Smooth muscle cell (in vitro differentiated cells): ENCODE measurements at regions not wholly inside any gene's neighbourhood (a gene's known extent, or its start where the extent isn't known, plus 50 kb on each side); places are given as distances from the start of the nearest gene placed in this dataset.

Experiments
- DNase-seq: peaks from one replicate; lab custom pipeline; 2025; ENCODE audit not compliant: unreplicated experiment; lab: John Stamatoyannopoulos, UW
- H2AFZ ChIP-seq: fragments of 200-600 bp; sonication (generic); 2 replicates; pipeline ENCODE4 v1.6.0; 2016; ENCODE audit warnings: antibody characterized with exemption, low read depth, mild to moderate bottlenecking
- H3F3A ChIP-seq: fragments of 200-600 bp; sonication (generic); 2 replicates; pipeline ENCODE4 v1.6.0; 2017; ENCODE audit warnings: antibody characterized with exemption, low read depth
- H3K27ac ChIP-seq: fragments of 200-600 bp; sonication (generic); 2 replicates; pipeline ENCODE4 v1.5.1; 2016; ENCODE audit warnings: low read depth, mild to moderate bottlenecking
- H3K27me3 ChIP-seq: fragments of 200-600 bp; sonication (generic); 2 replicates; pipeline ENCODE4 v1.6.1; 2016; ENCODE audit warnings: low read depth, mild to moderate bottlenecking
- H3K36me3 ChIP-seq: fragments of 200-600 bp; sonication (generic); 2 replicates; pipeline ENCODE4 v1.5.1; 2016; ENCODE audit warnings: low read depth
- H3K4me1 ChIP-seq: fragments of 200-600 bp; sonication (generic); 2 replicates; pipeline ENCODE4 v1.5.1; 2016; ENCODE audit warnings: low read depth
- H3K4me2 ChIP-seq: fragments of 200-600 bp; sonication (generic); 2 replicates; pipeline ENCODE4 v1.6.0; 2016; ENCODE audit warnings: mild to moderate bottlenecking
- H3K4me3 ChIP-seq: fragments of 200-600 bp; sonication (generic); 2 replicates; pipeline ENCODE4 v1.5.1; 2016; ENCODE audit warnings: mild to moderate bottlenecking
- H3K79me2 ChIP-seq: fragments of 200-600 bp; sonication (generic); 2 replicates; pipeline ENCODE4 v1.6.0; 2016; ENCODE audit warnings: low read depth, mild to moderate bottlenecking
- H3K9ac ChIP-seq: fragments of 200-600 bp; sonication (generic); 2 replicates; pipeline ENCODE4 v1.6.0; 2016; ENCODE audit warnings: low read depth
- H3K9me3 ChIP-seq: fragments of 200-600 bp; sonication (generic); replicated peaks from 2 replicates; pipeline ENCODE4 v1.5.1; 2016; ENCODE audit warnings: low read depth
- H4K20me1 ChIP-seq: fragments of 200-600 bp; sonication (generic); 2 replicates; pipeline ENCODE4 v1.6.0; 2016; ENCODE audit warnings: low read depth
- CTCF ChIP-seq: fragments of 200-600 bp; sonication (generic); IDR thresholded peaks from 2 replicates; pipeline ENCODE4 v1.5.1; 2017; ENCODE audit warnings: borderline replicate concordance, mild to moderate bottlenecking, antibody characterized with exemption; ENCODE audit not compliant: insufficient read depth, poor library complexity, severe bottlenecking
- WGBS: methylation state at CpG from one replicate; pipeline ENCODE4 v1.1.7; 2016; ENCODE audit warnings: low lambda C conversion rate; 5-methylcytosine and 5-hydroxymethylcytosine counted together

- no peaks in the 10 kb centered on the region for H3K9me3 ChIP-seq
- H3K27me3 ChIP-seq: no peaks in the 10 kb centered on the region
- H3K4me3 ChIP-seq: no peak overlapping the region
- no peaks in the 10 kb centered on the region for H3K79me2 ChIP-seq
- H3K4me2 ChIP-seq: no peak overlapping the region
- peaks cover 14% of the 10 kb centered on the region for H3K4me1 ChIP-seq
- H3K27ac ChIP-seq: no peak overlapping the region
- no peaks in the 10 kb centered on the region for H3K36me3 ChIP-seq
- WGBS: 92% methylated on average over 1 of the region's 1 CpG
- no peaks in the 10 kb centered on the region for H3F3A ChIP-seq
- no peak overlapping the region for H3K9ac ChIP-seq
- H4K20me1 ChIP-seq: no peaks in the 10 kb centered on the region
- H2AFZ ChIP-seq: no peak overlapping the region
- no peak for DNase-seq
- no peak for TF ChIP-seq CTCF
Measured at GRCh38 chr5:110913221-110913620, 158.3 kb upstream of the TSLP start.

DNA sequence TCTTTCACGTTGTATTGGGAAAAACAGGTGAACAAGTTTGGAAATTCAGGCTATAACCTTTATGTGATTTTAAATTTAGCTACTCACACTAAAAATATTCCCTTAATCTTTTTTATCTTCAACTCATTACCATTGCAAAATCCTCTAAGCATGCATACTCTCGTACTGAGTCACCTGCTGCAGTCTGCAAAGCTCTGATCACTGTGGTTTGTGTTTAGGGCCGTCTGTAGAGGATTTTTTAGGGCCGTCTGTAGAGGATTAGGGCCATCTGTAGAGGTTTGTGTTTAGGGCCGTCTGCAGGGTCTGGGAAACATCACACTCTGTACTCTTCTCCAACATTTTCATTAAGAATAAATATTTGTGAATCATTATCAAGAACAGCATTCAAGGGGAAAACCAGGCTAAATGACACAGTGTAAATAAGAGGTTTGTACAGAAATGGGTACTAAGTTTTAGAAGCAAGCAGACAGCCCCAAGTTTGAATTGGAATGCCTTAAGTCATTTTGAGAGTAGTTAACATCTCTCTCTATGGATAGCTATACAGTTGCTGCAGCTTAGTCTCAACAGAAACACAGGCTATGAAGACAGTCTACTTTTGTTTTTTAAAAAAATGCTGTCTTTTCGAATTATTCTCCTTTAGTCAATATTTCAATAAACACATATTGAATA lies 155.0 kb upstream of the TSLP start:
- peak overlapping the region; percentile 78 for H3K4me2 ChIP-seq
- H2AFZ ChIP-seq: no peak overlapping the region
- peak overlapping the region; percentile 11 for H3K4me3 ChIP-seq
- no peaks in the 10 kb centered on the region for H3K79me2 ChIP-seq
- 7% methylated on average over 6 of the region's 6 CpGs for WGBS
- H3K9ac ChIP-seq: no peak overlapping the region
- no peak for TF ChIP-seq CTCF
- H3K27me3 ChIP-seq: no peaks in the 10 kb centered on the region
- peaks cover 14% of the 10 kb centered on the region for H3K4me1 ChIP-seq
- DNase-seq: no peak
- H3K36me3 ChIP-seq: no peaks in the 10 kb centered on the region
- peak overlapping the region; percentile 68 for H3K27ac ChIP-seq
- H3F3A ChIP-seq: no peaks in the 10 kb centered on the region
- no peaks in the 10 kb centered on the region for H4K20me1 ChIP-seq
- no peaks in the 10 kb centered on the region for H3K9me3 ChIP-seq

- 8% methylated on average over 6 of the region's 6 CpGs for WGBS
- H4K20me1 ChIP-seq: no peaks in the 10 kb centered on the region
- no peaks in the 10 kb centered on the region for H3K36me3 ChIP-seq
- no peaks in the 10 kb centered on the region for H3K9me3 ChIP-seq
- H3K9ac ChIP-seq: no peak overlapping the region
- peaks cover 14% of the 10 kb centered on the region for H3K4me1 ChIP-seq
- no peaks in the 10 kb centered on the region for H3K79me2 ChIP-seq
- peak overlapping the region; percentile 78 for H3K4me2 ChIP-seq
- H2AFZ ChIP-seq: no peak overlapping the region
- H3F3A ChIP-seq: no peaks in the 10 kb centered on the region
- H3K27ac ChIP-seq: peak overlapping the region; percentile 68
- no peak for TF ChIP-seq CTCF
- no peak for DNase-seq
- no peaks in the 10 kb centered on the region for H3K27me3 ChIP-seq
- peak overlapping the region; percentile 11 for H3K4me3 ChIP-seq
Measured at GRCh38 chr5:110917161-110917875, 154.2 kb upstream of the TSLP start.

DNA sequence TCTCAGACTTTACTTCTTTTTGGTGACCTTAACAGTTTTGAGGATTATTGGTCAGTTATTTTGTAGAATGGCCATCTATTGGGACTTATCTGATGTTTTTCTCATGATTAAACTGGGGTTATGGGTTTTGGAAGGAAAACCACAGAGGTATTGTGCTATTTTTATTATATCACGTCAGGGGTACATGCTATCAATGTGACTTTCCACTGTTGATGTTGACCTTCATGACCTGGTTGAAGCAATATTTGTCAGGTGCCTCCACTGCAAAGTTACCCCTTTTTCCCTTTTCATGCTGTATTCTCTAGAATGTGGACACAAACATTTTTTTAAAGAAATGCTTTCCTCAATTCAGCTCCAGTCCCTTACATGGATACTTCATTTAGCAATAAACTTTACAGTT lies 152.8 kb upstream of the TSLP start:
- TF ChIP-seq CTCF: no peak
- H3K79me2 ChIP-seq: no peaks in the 10 kb centered on the region
- 81% methylated on average over 1 of the region's 1 CpG for WGBS
- no peak overlapping the region for H3K9ac ChIP-seq
- H2AFZ ChIP-seq: no peak overlapping the region
- H3K4me2 ChIP-seq: peak overlapping the region; percentile 78
- H3K27me3 ChIP-seq: no peaks in the 10 kb centered on the region
- H3K4me3 ChIP-seq: no peak overlapping the region
- H3F3A ChIP-seq: no peaks in the 10 kb centered on the region
- no peak overlapping the region for H3K27ac ChIP-seq
- H3K36me3 ChIP-seq: no peaks in the 10 kb centered on the region
- H4K20me1 ChIP-seq: no peaks in the 10 kb centered on the region
- peaks cover 14% of the 10 kb centered on the region for H3K4me1 ChIP-seq
- no peaks in the 10 kb centered on the region for H3K9me3 ChIP-seq
- DNase-seq: no peak
